ENCODE measurements at regions not wholly inside any gene's neighbourhood (a gene's known extent, or its start where the extent isn't known, plus 50 kb on each side); places are given as distances from the start of the nearest gene placed in this dataset.
A peak's percentile ranks its signal among the peaks of the same experiment; 100 is the strongest.

GRCh38 chr6:85705220-85705619 is 62.5 kb upstream of the SYNCRIP start:
- peaks cover 7% of the 10 kb centered on the region for H3K9me3 Mint-ChIP-seq
- peak; percentile 31 for ATAC-seq

DNA sequence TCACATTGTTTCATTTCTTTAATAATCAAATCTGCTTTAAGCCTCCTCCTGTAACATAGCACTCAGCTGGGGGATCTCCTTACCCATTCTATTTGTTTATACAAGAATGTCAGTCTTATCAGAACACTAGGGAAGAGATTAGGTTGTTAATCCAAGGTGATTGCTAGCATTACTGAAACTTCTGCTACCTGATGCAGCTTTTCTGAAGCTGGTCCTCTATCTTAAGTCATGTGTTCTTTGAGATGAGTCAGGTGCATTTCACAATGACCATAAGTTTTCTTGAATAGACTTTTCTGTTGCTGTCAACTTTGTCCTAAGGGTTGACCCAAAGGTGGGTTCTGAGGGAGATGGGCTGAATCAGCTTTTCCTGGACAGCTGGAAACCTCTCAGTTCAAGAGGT is 60.7 kb upstream of the SYNCRIP start:
- H3K9me3 Mint-ChIP-seq, result no peaks in the 10 kb centered on the region
- H3K4me1 Mint-ChIP-seq, result no peaks in the 10 kb centered on the region
- no peak overlapping the region for H3K27ac Mint-ChIP-seq
- H3K36me3 Mint-ChIP-seq, result no peaks in the 10 kb centered on the region
- H3K27me3 Mint-ChIP-seq, result no peaks in the 10 kb centered on the region
- no peak overlapping the region for H3K4me3 Mint-ChIP-seq
- ATAC-seq, result no peak

More at GRCh38 chr6:85705220-85705619, 62.5 kb upstream of the SYNCRIP start:
- H3K36me3 Mint-ChIP-seq, result no peaks in the 10 kb centered on the region
- no peaks in the 10 kb centered on the region for H3K4me1 Mint-ChIP-seq
- no peak overlapping the region for H3K27ac Mint-ChIP-seq
- H3K27me3 Mint-ChIP-seq, result no peaks in the 10 kb centered on the region
- no peak overlapping the region for H3K4me3 Mint-ChIP-seq
